ENCODE measurements at regions not wholly inside any gene's neighbourhood (a gene's known extent, or its start where the extent isn't known, plus 50 kb on each side); places are given as distances from the start of the nearest gene placed in this dataset.

DNA sequence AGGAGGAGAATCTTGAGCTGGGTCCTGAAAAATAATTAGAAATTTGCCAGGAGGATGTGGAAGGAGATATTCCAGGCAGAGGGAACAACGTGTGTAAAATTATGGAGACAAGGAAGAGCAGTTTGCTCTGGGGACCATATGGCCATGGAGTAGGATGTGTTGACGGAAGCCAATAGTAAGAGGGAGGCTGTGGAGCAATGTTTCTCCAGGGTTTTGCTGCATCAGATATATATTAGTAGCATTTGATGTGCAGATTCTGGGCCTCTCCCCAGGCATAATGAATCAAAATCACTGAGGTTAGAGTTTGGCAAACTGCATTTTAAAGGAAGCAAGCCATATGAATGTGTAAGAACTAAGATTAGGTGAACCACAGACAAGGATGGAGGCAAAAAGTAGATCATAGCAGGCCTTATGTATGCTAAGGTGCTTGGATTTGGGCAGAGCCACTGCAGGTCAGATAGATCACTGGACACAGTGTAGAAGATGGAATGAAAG lies 192.9 kb upstream of the IL12A start:
- TF ChIP-seq, protein P1, sequence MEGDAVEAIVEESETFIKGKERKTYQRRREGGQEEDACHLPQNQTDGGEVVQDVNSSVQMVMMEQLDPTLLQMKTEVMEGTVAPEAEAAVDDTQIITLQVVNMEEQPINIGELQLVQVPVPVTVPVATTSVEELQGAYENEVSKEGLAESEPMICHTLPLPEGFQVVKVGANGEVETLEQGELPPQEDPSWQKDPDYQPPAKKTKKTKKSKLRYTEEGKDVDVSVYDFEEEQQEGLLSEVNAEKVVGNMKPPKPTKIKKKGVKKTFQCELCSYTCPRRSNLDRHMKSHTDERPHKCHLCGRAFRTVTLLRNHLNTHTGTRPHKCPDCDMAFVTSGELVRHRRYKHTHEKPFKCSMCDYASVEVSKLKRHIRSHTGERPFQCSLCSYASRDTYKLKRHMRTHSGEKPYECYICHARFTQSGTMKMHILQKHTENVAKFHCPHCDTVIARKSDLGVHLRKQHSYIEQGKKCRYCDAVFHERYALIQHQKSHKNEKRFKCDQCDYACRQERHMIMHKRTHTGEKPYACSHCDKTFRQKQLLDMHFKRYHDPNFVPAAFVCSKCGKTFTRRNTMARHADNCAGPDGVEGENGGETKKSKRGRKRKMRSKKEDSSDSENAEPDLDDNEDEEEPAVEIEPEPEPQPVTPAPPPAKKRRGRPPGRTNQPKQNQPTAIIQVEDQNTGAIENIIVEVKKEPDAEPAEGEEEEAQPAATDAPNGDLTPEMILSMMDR (IDR thresholded peaks at IDR 0.05): no peak
- TF ChIP-seq POLR2AphosphoS5 (IDR thresholded peaks at IDR 0.05) (no peak), POLR2A (IDR thresholded peaks at IDR 0.05) (no peak)
